IPS-NIHi7 (cell line): ENCODE measurements at regions not wholly inside any gene's neighbourhood (a gene's known extent, or its start where the extent isn't known, plus 50 kb on each side); places are given as distances from the start of the nearest gene placed in this dataset.

Experiments
- DNase-seq: peaks from one replicate; pipeline ENCODE4 v3.0.0; 2012; ENCODE audit warnings: mixed read lengths; ENCODE audit errors: extremely low spot score

DNA sequence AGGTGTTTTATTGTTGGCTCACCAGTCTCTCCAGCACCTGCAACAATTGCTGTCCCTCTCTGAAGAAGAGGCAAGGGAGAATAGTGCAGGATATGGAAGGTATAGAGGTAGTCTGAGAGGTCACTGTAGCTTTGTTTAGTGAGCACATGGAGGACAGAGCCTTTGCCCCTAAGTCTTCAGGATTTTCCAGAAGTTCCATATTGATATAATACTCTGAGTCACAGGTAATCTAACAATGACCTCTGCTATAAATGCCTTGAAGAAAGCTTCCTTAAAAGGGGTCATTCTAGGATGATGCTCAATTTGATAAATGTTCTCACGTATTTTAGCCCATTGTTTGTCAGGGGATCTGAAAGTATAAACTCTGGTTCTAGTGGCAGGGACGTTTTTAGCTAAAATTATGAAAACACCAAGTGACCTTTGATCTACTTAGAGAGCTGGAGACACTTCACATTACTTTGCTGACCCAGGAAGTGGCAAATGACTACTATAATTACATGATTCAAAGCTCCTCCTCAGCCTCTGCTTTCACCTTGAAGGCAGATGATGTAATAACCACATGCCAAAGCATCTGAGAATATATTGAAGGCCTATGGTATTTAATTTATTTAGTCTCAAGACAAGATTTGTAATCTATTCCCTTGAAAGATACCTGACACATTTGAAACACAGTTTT is 366.9 kb upstream of the NUDT12 start:
- no peak for DNase-seq

DNA sequence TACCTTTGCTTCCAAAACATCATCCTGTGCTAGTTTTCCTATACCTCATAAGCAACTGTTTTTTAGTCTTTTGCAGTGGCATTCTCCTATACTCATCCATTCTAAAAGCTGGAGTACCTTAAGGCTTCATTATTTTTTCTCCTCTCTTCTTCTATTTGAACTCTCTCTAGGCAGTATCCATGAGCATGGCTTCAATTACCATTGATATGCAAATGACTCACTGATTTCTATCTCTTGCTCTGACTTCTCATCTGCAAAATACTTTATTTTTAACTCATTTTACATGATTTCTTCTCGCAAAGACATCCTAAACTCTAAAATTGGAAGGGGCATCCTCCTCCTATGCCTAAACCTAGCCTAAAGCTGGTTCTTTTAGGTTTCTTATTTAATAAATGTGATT is 365.1 kb upstream of the NUDT12 start:
- DNase-seq: no peak

DNA sequence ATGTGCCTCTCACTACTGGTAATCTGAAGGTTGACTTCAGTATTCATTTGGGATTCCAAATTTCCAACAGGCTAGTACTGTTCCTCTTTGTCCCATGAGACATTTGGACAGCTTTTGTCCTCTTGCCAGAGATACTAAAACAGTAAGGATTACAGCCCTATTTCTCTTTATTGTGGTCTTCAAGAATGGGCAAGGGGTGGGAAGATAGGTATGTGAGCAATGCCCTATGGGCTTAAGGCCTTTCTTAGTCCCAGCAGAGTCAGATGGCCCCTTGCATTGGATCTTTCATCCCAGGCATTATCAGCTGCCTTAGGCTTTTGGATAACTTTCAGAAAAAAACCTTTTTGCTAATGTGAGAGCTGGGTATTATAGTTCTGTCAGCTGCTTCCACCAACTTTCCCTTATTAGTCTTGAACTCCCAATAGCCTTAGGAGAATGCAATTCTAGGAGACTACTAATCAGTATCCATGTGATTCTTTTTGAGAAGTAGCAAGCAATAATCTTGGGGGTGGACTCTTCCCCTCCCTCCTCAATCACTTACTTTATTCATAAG is 361.1 kb upstream of the NUDT12 start:
- DNase-seq: no peak

DNA sequence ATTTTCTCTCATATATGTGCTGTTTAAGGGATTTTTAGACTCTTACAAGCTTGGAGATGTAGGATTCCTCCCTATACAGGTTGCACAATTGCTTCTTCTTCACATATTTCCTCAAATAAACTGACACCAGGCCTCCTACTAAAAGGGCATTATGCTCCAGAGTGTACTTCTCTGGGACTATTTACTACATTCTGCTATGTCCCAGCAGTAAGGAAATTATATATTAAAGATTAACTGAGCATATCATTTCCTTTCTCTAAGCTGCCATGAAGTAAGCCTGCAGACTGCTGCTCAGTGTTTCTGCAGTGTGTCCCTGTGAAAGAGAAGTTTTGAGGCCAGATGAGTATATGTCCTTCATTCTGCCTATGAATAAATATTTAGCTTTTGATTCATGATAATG is 356.9 kb upstream of the NUDT12 start:
- no peak for DNase-seq

DNA sequence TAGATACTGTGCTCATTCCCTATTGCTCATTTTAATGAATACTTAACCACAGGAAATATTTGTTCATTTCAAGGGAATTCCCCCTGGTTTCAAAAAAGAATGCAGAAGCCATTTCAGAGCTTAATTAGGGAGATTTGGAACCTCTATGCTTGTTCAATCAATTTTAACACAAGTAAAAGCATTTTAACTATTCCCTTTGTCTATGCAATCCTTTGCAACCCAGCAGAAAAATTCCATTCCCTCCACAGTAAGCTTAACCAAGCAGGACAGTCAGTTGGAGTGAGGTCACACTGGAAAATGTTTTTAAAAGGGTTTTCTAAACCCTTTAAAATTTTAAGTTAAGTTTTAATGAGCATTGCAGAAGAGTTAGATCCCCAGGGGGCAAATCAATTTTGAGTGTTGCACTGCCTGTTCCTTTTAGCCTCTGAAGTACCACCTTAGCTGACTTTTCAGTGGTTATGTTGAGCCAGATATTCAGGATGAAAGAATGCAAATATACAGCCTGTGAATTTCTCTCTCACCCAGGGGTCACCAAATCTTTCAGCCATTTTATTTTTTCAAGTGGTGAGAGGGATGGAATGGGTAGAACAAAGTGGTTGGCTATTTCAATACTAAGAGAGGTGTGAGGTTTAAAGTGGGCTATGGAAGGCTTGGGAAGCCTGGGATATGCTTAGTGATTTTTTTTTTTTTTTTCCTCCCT is 356.2 kb upstream of the NUDT12 start:
- no peak for DNase-seq

DNA sequence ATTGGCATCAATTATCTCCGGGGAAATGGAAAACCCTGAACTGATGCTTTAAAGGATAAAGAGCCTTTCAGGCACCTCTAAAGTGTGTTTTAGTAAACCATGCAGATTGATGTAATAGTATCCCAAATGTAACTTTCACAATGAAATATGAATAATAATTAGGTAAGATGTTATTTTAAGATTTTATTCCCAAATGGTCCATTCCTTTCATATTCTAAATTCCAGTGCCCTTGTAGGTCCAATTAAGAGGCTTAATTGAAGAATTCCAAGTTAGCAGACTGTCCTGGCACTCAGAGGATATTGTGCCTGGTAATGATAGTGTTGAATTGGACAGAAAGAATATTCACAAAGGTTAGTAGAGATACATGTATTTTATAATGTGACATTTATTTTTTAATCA is 352.5 kb upstream of the NUDT12 start:
- DNase-seq: no peak

DNA sequence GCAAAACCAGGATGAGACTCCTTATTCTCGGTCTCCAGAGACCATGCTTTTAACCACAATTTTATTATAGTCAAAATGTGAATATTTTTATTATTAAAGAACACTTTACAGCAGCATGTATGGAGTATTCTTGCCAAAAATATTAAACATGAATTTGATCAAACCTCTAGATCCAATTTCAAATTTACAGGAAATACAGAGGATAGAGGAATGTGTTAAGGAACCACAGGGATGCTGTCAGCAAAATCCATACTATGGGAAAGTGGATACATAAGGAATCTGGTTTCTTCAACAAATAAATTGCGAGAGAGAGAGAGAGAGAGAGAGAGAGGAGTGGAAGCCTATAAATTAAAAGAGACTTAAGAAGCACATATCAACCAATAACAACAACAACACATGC is 348.2 kb upstream of the NUDT12 start:
- DNase-seq: no peak

DNA sequence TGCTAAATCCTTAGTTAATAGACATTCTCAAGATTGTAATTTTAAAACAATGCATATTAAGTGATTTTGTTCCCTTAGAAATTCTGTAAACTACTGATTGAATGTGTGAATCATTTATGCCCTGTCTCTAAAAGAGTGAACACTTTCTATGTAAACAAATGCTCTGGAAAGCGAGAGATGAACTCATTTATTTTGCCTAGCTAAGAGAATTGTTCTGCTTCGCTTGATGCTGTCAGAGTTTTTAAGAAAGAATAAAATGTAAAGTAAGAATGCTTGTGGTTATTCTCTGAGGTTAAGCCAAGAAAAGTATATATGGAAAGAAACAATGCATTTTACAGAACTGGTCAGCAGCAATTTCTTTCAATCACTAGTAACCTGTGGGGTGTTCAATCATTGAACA is 347.4 kb upstream of the NUDT12 start:
- no peak for DNase-seq

DNA sequence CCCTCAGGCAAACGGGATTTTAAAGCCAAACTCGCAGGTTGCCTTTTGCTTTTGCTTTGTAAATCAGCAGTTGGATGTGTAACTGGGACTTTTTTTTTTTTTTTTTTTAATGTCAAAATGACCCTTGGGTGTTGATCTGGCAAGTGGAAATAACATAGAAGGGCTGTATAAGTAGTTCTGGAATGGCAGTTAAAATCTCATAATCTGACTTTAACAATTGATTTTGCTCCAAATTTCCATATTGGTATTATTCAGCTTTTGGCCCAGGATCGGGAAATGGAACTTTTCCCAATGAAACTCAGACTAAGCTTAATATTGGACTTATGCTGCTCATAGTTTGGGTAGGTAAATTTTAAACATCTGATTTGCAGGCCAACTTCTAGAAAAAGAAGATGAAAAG is 346.8 kb upstream of the NUDT12 start:
- DNase-seq: no peak

DNA sequence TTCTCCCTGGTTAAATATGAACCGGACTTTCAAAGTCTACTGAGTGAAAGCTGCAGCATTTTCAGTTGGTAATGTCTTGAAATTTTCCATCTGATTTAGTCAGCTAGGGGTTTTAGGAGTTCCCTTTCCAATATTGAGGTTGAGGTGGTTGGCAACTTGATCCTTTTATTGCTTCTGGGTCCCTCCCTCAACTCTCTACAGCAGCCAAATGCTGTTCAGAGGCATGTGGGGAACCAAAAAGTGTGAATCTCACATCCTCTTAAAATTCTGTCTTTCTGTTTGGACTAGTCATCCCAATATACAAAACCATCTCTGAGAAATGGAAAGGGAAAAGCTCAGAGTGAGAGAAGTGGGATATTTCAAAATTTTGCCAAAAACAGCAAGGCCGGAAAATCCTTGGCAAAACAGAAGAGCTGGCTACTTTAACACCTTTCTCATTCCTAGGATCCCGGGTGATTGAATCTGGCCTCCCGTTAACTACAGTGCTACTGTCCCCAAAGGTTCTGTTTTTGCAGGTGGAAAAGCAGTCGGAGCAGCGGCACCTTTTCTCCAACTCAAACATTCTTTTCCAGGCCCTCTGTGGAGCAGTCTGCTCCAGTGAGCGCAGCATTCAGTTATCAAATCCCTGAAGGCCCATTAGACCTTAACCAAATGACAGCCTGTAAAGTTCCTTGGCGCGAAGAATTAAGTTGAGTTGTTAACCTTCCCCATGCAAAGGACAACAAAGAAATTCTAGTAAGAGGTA is 345.9 kb upstream of the NUDT12 start:
- peak; percentile 10 for DNase-seq

DNA sequence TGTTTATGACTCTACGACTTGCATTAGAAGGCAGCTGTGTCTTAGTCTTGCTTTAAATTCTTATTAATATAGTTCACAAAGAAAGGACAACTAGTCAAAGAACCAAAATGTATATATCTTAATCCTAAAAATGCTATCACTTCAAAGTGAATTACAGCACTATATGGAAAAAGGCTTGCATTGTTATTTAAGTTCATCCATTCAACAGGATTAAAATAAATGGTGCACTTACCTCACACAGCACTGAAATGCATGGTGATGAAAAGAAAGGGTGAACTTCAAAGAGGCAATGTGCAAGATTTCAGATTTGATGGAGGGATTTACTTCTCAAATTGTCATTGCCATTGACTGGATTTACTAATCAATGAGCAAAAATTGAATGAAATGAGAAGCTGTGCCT is 344.4 kb upstream of the NUDT12 start:
- DNase-seq: no peak

DNA sequence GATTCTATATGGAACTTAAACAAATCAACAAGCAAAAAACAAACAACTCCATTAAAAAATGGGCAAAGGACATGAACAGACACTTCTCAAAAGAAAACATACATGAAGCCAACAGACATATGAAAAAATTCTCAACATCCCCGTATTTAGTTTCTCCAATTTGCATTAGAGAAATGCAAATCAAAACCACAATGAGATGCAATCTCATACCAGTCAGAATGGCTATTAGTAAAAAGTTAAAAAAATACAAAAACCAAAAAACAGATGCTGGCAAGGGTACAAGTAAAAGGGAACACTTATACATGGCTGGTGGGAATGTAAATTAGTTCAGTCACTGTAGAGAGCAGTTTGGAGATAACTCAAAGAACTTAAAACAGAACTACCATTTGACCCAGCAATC is 342.1 kb upstream of the NUDT12 start:
- no peak for DNase-seq

DNA sequence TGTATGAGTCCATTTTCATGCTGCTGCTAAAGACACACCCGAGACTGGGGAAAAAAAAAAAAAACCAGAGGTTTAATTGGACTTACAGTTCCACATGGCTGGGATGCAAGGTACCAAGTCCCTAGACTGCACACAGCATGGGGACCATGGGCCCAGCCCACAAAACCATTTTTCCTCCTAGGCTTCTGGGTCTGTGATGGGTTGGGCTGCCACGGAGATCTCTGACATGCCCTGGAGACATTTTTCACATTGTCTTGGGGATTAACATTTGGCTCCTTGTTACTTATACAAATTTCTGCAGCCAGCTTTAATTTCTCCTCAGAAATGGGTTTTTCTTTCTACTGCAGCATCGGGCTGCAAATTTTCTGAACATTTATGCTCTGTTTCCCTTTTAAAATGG is 340.3 kb upstream of the NUDT12 start:
- no peak for DNase-seq

DNA sequence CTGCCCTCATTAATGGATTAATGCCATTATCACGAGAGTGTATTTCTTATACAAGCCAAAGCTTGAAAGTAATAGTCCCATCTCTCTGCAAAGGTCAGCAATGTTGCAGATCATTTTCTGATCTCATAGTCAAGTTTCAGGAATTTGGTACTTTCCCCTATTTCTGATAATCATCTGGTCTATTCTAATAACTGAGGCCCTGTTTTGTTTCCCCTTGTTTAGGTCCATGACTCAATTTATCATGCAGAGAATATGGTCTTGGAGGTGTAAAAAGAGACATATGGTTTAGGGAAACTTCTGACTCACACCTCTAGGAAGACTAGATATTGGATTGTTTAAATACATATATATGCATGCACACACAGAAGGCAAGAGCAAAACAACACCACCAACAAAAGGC is 339.3 kb upstream of the NUDT12 start:
- DNase-seq: no peak

DNA sequence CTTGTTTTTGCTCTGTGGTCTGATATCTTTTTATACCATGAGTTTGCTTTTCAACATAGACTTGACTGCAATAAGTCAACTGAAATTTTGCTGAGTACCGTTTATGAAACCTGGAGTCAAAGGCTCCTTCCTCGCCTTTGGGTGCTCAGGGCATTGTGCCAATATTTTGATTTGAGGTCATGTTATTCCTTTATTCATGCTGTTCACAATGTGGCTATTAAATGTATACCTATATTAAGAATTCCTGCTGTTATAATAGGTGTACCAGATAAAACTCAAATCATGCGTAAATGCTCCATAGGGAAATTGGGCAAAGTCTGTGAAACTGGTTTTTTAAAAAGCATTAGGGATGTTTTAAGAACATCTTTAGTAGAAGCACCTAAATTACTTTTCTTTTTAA is 334.0 kb upstream of the NUDT12 start:
- no peak for DNase-seq

DNA sequence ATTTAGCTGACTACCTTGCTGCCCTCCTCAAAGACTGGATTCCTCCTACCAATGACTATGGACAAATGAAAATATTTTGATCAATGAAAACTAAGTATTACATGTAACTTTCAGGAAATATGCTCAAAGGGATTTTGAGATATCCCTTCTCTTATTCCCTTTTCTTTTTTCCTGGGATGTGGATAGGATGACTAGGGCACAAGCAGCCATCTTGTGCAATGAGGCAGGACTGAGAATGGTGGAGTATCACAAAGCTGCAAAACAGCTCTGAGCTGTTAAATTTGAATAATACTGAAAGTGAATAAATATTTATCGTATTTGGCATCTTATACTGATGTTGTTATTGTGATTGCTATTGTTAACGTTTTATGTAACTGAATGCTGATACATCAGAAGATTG is 333.1 kb upstream of the NUDT12 start:
- DNase-seq: no peak

DNA sequence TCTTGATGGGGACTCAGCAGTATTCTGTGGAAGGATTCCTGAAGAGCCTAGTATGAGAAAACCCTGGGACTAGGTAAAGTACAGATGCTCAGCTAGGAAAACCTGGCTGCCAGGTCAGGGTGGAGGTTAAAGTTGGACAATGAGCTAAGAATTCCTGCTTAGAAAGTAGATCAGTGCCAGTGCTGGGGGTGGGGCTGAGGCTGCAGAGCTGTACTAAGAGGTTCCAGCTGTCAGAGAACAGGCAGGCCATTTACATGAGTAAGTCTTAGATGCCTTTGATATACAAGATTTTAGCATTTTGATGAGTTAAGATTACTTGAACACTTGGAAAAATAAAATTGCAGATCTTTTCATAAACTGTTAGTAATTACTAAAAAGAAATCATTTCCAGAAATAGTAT is 332.3 kb upstream of the NUDT12 start:
- DNase-seq: no peak

DNA sequence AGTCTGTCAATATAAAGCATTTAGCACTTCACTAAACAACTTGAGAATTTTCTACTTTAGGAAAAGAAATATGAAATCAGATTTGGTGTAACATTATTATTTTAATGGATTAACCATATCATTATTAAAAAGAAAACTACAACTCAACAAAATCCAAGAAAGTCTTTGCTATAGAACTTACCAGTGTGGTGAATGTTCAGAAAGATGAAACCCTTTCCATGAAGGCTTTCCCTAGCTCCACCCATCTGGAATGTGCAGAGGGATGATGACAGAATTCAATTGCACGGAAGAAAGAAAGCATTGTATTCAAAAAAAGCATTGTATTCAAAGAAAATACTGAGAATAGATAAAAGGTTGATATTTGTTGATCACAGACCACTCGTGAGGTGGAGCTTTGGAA is 328.6 kb upstream of the NUDT12 start:
- no peak for DNase-seq

DNA sequence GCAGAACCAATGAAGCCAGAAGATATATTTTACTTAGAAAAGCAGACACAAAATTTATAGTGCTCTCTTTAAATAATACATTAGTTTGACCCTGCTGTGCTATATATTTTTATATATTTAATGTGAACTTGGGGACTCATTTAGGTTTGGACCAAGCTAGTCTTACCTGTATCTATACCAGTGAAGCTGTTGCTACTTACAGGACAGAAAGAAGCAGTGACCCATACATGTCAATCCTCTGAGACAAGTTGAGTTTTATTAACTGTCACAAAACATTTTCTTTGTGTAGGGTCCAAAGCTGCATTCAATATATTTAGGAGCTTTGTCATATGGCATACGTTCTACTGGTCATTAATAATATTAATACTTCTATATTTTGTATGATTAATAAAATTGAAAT is 327.7 kb upstream of the NUDT12 start:
- DNase-seq: no peak

DNA sequence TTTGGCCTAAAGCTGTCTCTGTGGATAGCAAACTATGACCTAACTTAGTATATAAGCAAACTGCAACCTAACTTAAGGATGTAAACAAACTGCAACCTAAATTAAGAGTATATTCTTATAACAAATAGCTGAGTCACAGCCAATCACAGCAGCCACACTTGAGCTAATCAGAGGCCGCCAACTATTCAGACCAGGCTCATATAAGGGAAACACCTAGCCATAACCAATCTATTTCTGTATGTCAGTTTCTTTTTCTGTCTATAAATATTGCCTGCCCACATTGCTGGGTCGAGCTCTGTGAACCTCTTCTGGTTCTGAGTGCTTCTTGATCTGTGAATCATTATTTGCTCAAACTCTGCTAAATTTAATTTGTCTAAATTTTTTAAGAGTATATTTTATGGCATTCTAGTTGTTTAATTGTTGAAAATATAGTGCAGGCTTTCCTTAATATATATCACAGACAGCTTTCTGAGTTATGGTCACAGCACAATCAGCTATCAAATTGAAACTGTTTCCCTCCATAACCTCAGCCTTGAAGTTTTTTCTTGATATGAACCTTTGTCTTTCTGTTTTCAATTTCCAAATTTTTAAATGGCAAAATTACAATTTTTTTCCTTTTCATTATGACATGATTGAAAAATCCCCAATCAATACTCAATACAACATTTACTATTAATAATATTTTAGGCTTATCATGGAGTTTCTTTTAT is 327.1 kb upstream of the NUDT12 start:
- no peak for DNase-seq

DNA sequence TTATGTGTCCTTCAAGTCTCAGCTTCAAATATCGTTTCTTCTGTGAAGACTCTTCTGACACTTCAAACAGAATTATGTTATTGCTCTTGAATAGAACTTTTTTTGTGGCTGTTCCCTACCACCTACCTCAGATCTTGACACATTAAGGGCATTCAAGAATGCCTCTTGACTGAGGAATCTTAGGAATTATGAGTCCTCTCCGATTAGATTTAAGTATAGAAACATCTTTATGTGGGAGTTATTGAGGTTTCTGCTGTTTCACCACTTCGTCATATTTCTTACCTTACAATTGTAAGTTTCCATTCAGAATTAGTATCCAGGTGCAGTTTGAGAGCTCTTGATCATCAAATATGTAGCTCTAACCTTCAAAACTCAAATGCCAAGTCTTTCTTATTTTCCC is 324.2 kb upstream of the NUDT12 start:
- DNase-seq: no peak

DNA sequence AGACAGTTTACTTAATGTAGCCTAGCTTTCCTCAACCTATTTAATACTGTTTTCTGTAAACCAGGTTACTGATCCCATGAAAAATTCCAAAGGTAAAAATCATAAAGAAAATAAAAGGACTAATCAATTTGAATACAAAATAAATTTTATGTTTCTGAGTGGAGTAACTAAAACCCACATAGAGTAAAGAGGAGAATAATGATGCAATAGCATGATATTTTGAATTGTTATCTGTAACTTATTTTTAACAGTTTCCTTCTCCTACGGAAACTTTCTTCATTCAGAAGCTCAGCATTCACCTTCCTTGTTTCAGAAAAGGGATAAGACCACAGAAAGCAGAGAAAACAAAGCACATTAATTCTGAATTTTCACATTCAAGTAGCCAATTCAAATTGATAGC is 320.6 kb upstream of the NUDT12 start:
- DNase-seq: no peak
